ENCODE measurements at regions not wholly inside any gene's neighbourhood (a gene's known extent, or its start where the extent isn't known, plus 50 kb on each side); places are given as distances from the start of the nearest gene placed in this dataset.

GRCh38 chr14:61636779-61637178, 58.5 kb upstream of the HIF1A start:
- TF ChIP-seq CTCF (IDR thresholded peaks at IDR 0.05) (no peak), POLR2AphosphoS5 (IDR thresholded peaks at IDR 0.05) (no peak)
